Tibial nerve (tissue), 3 donors: ENCODE measurements at regions not wholly inside any gene's neighbourhood (a gene's known extent, or its start where the extent isn't known, plus 50 kb on each side); places are given as distances from the start of the nearest gene placed in this dataset.

Experiments
- POLR2A ChIP-seq, 2 donors: fragments of 450-650 bp; IDR thresholded peaks; one replicate each; pipeline ENCODE4 v1.6.1; 2017; ENCODE audit warnings: antibody characterized with exemption in 2 of 2, mild to moderate bottlenecking in 2 of 2, moderate library complexity in 2 of 2
- TF ChIP-seq, protein P1 (sequence below), 5 experiments: fragments of 200-600 bp in 3 of 5; fragments of 450-650 bp in 2 of 5; sonication (generic) in 3 of 5; IDR thresholded peaks; one replicate each; pipeline ENCODE4 v1.5.1; 2016 to 2019; ENCODE audit warnings: antibody characterized with exemption in 5 of 5, mild to moderate bottlenecking in 3 of 5, moderate library complexity in 2 of 5

GRCh38 chr11:25183411-25183810 lies 686.6 kb downstream of the LUZP2 start:
- TF ChIP-seq POLR2A (IDR thresholded peaks at IDR 0.05), result no peak
- TF ChIP-seq, protein P1, sequence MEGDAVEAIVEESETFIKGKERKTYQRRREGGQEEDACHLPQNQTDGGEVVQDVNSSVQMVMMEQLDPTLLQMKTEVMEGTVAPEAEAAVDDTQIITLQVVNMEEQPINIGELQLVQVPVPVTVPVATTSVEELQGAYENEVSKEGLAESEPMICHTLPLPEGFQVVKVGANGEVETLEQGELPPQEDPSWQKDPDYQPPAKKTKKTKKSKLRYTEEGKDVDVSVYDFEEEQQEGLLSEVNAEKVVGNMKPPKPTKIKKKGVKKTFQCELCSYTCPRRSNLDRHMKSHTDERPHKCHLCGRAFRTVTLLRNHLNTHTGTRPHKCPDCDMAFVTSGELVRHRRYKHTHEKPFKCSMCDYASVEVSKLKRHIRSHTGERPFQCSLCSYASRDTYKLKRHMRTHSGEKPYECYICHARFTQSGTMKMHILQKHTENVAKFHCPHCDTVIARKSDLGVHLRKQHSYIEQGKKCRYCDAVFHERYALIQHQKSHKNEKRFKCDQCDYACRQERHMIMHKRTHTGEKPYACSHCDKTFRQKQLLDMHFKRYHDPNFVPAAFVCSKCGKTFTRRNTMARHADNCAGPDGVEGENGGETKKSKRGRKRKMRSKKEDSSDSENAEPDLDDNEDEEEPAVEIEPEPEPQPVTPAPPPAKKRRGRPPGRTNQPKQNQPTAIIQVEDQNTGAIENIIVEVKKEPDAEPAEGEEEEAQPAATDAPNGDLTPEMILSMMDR (IDR thresholded peaks at IDR 0.05), result no peak
